SHP77 treated with DMSO at 0.1 percent for 48 hours (cell line): ENCODE measurements at regions not wholly inside any gene's neighbourhood (a gene's known extent, or its start where the extent isn't known, plus 50 kb on each side); places are given as distances from the start of the nearest gene placed in this dataset.
"Not testable (repeated sequence)": the region's sequence is repeated elsewhere in the genome, so short reads cannot be mapped to it uniquely, and the experiment has no call there.

Experiments used
- DNase-seq: peaks from one replicate; lab custom pipeline; 2025; lab: John Stamatoyannopoulos, UW

- no peak for DNase-seq
Observed at GRCh38 chr7:86592185-86592584, 51.5 kb upstream of the GRM3 start.

- DNase-seq, result no peak
Observed at GRCh38 chr7:86574006-86574405, 69.7 kb upstream of the GRM3 start.

GRCh38 chr7:86558680-86559501, 84.8 kb upstream of the GRM3 start:
- DNase-seq, result peak; percentile 15

GRCh38 chr7:86534641-86535040, 109.1 kb upstream of the GRM3 start:
- no peak for DNase-seq

- DNase-seq, result no peak
Observed at GRCh38 chr7:86504229-86504628, 139.5 kb upstream of the GRM3 start.

GRCh38 chr7:86499986-86500385, 143.7 kb upstream of the GRM3 start:
- no peak for DNase-seq

- no peak for DNase-seq
Observed at GRCh38 chr7:86485827-86486226, 157.9 kb upstream of the GRM3 start.

- no peak for DNase-seq
Observed at GRCh38 chr7:86479144-86479543, 164.6 kb upstream of the GRM3 start.

- DNase-seq, result no peak
Observed at GRCh38 chr7:86477343-86477935, 166.3 kb upstream of the GRM3 start.

GRCh38 chr7:86470763-86471162, 172.9 kb upstream of the GRM3 start:
- DNase-seq, result peak; percentile 30

GRCh38 chr7:86469680-86470295, 173.9 kb upstream of the GRM3 start:
- peak; percentile 65 for DNase-seq

GRCh38 chr7:86454753-86455152, 189.0 kb upstream of the GRM3 start:
- DNase-seq, result no peak

- DNase-seq, result no peak
Observed at GRCh38 chr7:86453454-86453853, 190.3 kb upstream of the GRM3 start.

GRCh38 chr7:86448856-86449255, 194.9 kb upstream of the GRM3 start:
- no peak for DNase-seq

GRCh38 chr7:86445285-86445684, 198.4 kb upstream of the GRM3 start:
- DNase-seq, result no peak

GRCh38 chr7:86444245-86444644, 199.5 kb upstream of the GRM3 start:
- no peak for DNase-seq

GRCh38 chr7:86440420-86440819, 203.3 kb upstream of the GRM3 start:
- not testable (repeated sequence) for DNase-seq

GRCh38 chr7:86437951-86438450, 205.7 kb upstream of the GRM3 start:
- no peak for DNase-seq

- DNase-seq, result no peak
Observed at GRCh38 chr7:86431761-86432160, 211.9 kb upstream of the GRM3 start.

GRCh38 chr7:86411814-86412213, 231.9 kb upstream of the GRM3 start:
- DNase-seq, result no peak

GRCh38 chr7:86407291-86407690, 236.4 kb upstream of the GRM3 start:
- DNase-seq, result no peak

GRCh38 chr7:86391813-86392212, 251.9 kb upstream of the GRM3 start:
- DNase-seq, result no peak

GRCh38 chr7:86375602-86376001, 268.1 kb upstream of the GRM3 start:
- not testable (repeated sequence) for DNase-seq
